DMS153 (cell line): ENCODE measurements at regions not wholly inside any gene's neighbourhood (a gene's known extent, or its start where the extent isn't known, plus 50 kb on each side); places are given as distances from the start of the nearest gene placed in this dataset.
A peak's percentile ranks its signal among the peaks of the same experiment; 100 is the strongest.

Experiments used
- DNase-seq: peaks from one replicate; lab custom pipeline; 2025; lab: John Stamatoyannopoulos, UW

- no peak for DNase-seq
Observed at GRCh38 chr2:18465979-18466378, 94.5 kb downstream of the RDH14 start.

GRCh38 chr2:18464913-18465312 is 95.5 kb downstream of the RDH14 start:
- DNase-seq, result no peak

- no peak for DNase-seq
Observed at GRCh38 chr2:18456026-18456425, 104.4 kb downstream of the RDH14 start.

GRCh38 chr2:18455236-18455862 is 105.1 kb downstream of the RDH14 start:
- no peak for DNase-seq

- DNase-seq, result no peak
Observed at GRCh38 chr2:18454692-18455235, 105.7 kb downstream of the RDH14 start.

- DNase-seq, result no peak
Observed at GRCh38 chr2:18446715-18447114, 113.7 kb downstream of the RDH14 start.

GRCh38 chr2:18445433-18446320 is 114.8 kb downstream of the RDH14 start:
- no peak for DNase-seq

GRCh38 chr2:18444806-18445205 is 115.6 kb downstream of the RDH14 start:
- no peak for DNase-seq

- DNase-seq, result no peak
Observed at GRCh38 chr2:18441583-18441982, 118.9 kb downstream of the RDH14 start.

GRCh38 chr2:18440777-18441176 is 119.7 kb downstream of the RDH14 start:
- no peak for DNase-seq

- no peak for DNase-seq
Observed at GRCh38 chr2:18440141-18440661, 120.3 kb downstream of the RDH14 start.

GRCh38 chr2:18439716-18440115 is 120.7 kb downstream of the RDH14 start:
- DNase-seq, result no peak

- no peak for DNase-seq
Observed at GRCh38 chr2:18437909-18438308, 122.5 kb downstream of the RDH14 start.

GRCh38 chr2:18436503-18437005 is 123.9 kb downstream of the RDH14 start:
- no peak for DNase-seq

GRCh38 chr2:18435426-18436037 is 124.9 kb downstream of the RDH14 start:
- peak; percentile 58 for DNase-seq

GRCh38 chr2:18433872-18434271 is 126.6 kb downstream of the RDH14 start:
- no peak for DNase-seq

- no peak for DNase-seq
Observed at GRCh38 chr2:18432999-18433398, 127.5 kb downstream of the RDH14 start.

- DNase-seq, result peak; percentile 42
Observed at GRCh38 chr2:18430996-18431748, 129.3 kb downstream of the RDH14 start.

GRCh38 chr2:18428516-18428915 is 131.9 kb downstream of the RDH14 start:
- DNase-seq, result no peak

- DNase-seq, result no peak
Observed at GRCh38 chr2:18427762-18428161, 132.7 kb downstream of the RDH14 start.

- DNase-seq, result no peak
Observed at GRCh38 chr2:18426174-18426573, 134.3 kb downstream of the RDH14 start.
